ENCODE measurements at regions not wholly inside any gene's neighbourhood (a gene's known extent, or its start where the extent isn't known, plus 50 kb on each side); places are given as distances from the start of the nearest gene placed in this dataset.

DNA sequence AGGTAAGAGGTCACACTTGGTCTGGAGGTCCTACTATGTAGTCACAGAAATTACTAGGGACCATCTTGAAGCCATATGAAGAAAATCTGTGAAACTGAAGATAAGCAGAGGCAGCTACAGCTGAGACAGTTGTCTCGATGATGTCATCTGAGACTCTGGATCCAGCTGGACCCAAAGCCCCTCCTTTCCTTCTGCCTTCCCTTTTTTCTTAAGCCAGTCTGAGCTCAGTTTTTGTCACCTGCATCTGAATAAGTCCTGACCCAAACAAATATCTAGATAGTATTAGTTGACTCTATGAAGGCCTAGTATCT lies 143.3 kb downstream of the ETS2 start:
- TF ChIP-seq, protein P1, sequence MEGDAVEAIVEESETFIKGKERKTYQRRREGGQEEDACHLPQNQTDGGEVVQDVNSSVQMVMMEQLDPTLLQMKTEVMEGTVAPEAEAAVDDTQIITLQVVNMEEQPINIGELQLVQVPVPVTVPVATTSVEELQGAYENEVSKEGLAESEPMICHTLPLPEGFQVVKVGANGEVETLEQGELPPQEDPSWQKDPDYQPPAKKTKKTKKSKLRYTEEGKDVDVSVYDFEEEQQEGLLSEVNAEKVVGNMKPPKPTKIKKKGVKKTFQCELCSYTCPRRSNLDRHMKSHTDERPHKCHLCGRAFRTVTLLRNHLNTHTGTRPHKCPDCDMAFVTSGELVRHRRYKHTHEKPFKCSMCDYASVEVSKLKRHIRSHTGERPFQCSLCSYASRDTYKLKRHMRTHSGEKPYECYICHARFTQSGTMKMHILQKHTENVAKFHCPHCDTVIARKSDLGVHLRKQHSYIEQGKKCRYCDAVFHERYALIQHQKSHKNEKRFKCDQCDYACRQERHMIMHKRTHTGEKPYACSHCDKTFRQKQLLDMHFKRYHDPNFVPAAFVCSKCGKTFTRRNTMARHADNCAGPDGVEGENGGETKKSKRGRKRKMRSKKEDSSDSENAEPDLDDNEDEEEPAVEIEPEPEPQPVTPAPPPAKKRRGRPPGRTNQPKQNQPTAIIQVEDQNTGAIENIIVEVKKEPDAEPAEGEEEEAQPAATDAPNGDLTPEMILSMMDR (IDR thresholded peaks at IDR 0.05), result no peak
- no peak for TF ChIP-seq POLR2A (IDR thresholded peaks at IDR 0.05)
